NCI-H146 (cell line): ENCODE measurements at regions not wholly inside any gene's neighbourhood (a gene's known extent, or its start where the extent isn't known, plus 50 kb on each side); places are given as distances from the start of the nearest gene placed in this dataset.
"Not testable (repeated sequence)": the region's sequence is repeated elsewhere in the genome, so short reads cannot be mapped to it uniquely, and the experiment has no call there.

Experiments used
- DNase-seq: peaks from one replicate; lab custom pipeline; 2025; lab: John Stamatoyannopoulos, UW

GRCh38 chr7:65453341-65454030 is 79.8 kb downstream of the ZNF92 start:
- no peak for DNase-seq

DNA sequence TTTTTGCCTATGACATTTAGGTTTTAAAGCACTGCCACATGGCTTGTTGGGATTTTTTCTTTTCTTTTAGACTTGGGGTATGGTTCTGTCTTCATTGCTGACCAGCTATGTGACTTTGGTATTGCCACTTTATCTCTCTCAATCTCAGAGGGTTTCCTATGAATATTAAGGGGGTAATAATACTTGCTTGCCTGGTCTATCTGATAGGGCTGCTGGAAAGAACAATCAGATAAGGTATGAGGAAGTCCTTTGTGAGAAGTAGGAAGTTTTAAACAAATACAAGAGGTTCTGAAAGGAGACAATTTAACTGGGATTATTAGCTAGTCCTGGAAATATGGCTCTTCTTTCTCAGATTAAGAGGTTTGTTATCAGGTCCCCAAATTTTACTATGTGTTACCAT is 80.8 kb downstream of the ZNF92 start:
- DNase-seq: no peak

DNA sequence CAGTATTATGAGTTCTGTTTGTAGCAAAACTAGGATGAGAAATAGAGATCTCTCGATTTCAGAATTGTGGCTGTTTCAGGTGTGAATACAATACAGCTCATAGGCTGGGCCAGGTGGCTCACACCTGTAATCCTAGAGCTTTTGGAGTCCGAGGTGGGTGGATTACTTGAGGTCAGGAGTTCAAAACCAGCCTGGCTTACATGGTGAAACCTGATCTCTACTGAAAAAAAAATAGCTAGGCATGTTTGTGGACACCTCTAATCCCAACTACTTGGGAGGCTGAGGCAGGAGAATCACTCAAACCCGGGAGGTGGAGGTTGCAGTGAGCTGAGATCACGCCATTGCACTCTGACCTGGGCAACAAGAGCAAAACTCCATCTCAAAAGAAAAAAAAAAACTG is 81.4 kb downstream of the ZNF92 start:
- not testable (repeated sequence) for DNase-seq

DNA sequence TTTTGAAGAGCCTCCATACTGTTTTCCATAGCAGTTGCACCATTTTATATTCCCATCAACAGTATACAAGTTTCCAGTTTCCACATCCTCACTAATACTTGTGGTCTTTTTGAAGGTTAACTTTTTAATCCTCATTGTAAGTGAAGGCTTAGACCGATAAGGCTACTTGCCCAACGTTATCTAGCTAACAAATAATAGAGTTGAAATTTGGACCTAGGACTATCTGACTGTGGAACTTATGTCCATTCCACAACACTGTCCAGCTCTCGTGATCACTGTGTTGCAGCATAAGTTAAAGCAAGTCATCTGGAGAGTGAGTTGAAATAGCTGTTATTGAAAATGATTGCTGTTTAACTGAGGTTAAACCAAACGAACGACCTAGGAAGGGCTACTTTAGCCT is 84.0 kb downstream of the ZNF92 start:
- DNase-seq: no peak

DNA sequence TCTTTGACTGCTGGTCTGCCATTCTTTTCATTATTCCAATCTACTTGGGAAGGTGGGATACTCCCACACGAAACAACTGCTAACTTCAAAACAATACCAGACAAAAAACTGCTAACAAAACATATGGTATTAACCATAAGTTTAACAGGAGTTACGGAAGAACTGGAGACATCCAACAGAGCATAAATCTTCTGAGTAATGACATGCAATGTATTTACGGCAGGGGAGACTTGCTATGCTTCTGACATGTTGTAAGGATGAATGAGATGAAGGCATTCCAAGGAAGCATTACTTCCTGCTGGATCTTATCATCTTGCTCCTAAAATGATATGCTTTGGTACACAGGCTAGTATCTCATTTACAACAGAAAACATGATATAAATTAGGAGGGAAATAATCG is 85.8 kb downstream of the ZNF92 start:
- no peak for DNase-seq

DNA sequence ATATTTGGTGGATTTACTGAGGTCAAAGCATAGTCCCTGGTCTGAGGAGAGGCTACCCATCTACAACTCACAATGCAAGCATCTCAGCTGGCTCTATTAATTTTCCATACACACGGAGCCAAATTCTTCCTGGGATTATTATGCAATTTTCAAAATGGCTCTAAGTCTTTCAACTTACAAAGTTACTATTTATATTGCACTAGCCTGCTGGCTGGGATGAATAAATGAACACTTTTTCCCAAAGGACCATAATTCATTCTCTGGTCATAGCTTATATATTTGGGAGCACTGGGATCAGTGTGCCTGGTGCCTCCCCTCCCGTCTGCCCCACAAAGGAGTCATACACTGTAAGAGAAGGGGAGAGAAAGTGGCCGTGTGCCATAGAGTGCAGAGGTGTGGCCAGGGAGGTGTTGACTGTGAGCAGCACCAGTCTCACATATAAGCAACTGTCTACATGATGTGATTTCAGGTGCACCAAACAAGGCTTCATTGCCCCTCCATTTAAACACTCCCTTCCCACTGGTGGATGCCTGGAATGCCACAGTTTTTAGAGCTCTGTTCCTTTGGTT is 88.6 kb downstream of the ZNF92 start:
- DNase-seq: no peak

DNA sequence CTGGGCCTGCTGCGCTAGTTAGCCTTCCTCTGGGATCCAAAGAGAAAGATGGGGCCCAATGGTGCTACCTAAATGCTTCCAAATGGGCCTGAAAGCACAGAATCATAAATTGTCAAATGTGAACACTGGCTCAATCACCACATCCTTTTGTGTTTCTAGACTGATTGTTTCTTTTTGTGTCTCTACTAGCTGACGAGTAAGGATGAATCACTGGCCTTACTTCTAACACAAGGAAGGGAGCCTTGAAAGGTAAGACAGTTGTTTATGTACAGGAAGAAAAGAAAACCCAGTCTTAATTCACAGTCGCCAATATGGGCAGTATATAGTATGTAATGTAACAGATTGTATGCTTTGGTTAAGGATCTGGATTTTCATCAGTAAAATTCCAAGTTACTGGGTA is 89.5 kb downstream of the ZNF92 start:
- no peak for DNase-seq

- DNase-seq: not testable (repeated sequence)
These were observed 96.4 kb downstream of the ZNF92 start for GRCh38 chr7:65469919-65470558.

- no peak for DNase-seq
These were observed 97.9 kb downstream of the ZNF92 start for GRCh38 chr7:65471587-65471986.

DNA sequence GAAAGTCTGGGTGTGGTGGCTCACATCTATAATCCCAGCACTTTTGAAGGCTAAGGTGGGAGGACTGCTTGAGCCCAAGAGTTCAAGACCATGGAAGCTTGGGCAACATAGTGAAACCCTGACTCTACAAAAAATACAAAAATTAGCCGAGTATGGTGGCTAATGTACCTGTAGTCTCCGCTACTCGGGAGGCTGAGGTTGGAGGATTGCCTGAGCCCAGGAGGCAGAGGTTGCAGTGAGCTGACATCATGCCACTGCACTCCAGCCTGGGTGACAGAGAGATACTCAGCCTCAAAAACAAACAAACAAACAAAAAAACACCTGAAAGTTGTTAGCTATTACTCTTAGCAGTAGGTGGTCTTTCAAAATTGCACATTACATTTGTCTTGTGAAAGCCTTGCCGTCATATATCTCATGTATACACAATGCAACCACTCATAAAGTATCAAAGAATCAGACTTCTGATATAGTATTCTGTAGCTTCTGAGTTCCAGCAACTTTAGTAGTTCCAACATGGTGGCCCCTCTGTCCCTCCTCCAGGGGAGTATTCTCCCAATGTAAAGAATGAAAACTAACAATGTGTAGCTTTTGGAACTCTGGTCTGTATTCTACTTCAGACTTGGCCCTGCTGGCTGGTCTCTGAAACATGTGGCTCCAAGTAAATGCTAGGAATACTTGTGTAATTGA is 101.5 kb downstream of the ZNF92 start:
- DNase-seq: no peak

DNA sequence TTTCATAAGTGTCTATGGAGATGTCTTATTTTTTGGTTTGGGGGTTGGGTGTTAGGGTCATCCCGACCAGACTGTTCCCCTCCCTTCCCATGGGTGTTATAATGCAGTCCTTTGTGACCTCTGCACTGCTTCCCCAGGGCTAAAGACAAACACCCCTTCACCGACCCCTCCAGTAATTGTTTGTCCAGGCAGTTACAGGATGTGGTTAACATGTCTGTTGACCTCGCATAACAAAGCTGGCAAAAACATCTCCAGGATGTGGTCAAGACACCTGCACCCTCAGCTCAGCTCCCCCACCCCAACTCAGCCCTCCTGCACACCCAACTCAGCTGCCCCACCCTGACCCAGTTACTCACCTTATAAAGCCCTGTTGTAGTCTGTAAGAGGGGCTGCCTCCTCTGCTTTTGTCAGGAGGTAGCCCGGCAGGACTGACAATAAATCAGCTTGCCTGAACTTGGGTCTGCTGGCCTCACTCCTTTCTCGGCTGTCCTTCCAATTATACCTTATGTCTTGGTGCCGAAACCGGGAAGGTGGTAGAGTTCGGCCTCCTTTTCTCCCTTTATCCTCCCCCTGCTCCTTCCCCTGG is 102.2 kb downstream of the ZNF92 start:
- no peak for DNase-seq

DNA sequence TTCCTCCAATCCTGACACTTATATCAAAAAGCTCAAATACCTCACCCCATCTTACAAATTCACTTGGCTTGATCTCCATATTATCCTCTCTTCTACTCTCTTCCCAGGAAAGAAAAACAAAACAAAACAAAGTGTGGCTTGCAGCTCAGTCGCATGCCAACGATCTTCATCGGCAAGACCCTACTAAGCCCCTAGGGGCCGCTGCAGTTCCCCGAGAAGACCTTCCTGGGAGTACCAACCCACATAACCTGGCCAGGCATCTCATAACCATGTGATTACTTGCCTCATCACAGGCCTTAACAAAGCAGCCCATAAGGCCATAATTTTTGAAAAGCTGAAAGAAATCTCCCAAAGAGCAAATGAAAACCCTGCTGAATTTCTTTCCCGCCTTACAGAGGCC is 103.7 kb downstream of the ZNF92 start:
- DNase-seq: peak; percentile 55

DNA sequence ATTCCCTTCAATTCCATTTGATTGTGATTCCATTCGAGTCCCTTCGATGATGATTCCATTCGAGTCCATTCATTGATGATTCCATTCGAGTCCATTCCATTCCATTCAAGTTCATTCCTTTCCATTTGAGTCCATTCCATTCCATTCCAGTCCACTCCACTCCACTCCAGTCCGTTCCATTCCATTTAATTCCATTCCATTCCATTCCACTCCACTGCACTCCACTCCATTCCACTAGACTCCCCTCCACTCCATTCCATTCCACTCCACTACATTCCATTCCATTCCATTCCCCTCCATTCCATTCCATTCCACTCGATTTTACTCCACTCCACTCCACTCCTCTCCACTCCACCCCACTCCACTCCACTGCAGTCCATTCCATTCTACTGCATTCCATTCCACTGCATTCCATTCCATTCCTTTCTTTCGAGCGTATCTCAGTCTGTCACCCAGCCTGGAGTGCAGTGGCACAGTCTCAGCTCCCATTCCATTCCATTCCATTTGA is 115.7 kb downstream of the ZNF92 start:
- no peak for DNase-seq

GRCh38 chr7:65496697-65497096 is 123.0 kb downstream of the ZNF92 start:
- DNase-seq: not testable (repeated sequence)

- no peak for DNase-seq
These were observed 129.9 kb downstream of the ZNF92 start for GRCh38 chr7:65503434-65504152.

- DNase-seq: not testable (repeated sequence)
These were observed 131.1 kb downstream of the ZNF92 start for GRCh38 chr7:65504504-65505319.

GRCh38 chr7:65505320-65505633 is 131.6 kb downstream of the ZNF92 start:
- not testable (repeated sequence) for DNase-seq

DNA sequence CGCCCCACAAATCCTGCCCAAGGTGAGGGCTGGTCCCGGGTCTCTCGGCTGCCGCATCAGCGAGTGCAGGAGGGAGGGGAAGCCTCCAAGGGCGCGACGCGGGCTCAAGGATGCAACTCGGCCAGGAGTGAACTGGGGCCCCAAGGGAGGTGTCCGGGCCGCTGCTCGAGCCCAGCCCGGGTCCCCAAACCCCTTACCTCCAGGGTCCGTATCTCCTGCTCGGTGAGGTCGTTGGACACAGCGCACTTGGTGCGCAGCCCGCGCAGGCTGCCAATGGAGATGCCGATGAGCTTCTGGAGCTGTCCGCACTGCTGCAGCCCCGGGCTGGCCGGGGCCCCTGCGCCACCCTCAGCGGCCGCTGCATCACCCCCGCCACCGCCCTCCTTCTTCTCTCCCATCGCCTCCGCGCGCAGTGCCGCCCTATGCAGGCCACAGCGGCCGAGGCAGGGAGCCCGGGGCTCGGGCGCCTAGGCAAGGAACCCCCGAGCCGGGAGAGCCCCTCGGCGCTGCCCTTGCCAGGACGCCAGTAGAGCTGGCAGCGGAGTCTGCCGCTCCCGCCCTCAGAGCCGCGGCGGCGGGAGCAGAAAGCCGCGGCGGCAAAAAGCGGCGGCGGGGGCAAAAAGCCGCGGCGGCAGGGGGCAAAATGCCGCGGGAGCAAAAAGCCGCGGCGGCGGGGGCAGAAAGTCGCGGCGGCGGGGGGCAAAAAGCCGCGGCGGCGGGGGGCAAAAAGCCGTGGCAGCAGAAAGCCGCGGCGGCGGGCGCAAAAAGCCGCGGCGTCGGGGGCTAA is 135.1 kb downstream of the ZNF92 start:
- peak; percentile 7 for DNase-seq

- peak; percentile 41 for DNase-seq
These were observed 135.9 kb downstream of the ZNF92 start for GRCh38 chr7:65509368-65510186.
